Body of pancreas (tissue), 4 donors: ENCODE measurements at regions not wholly inside any gene's neighbourhood (a gene's known extent, or its start where the extent isn't known, plus 50 kb on each side); places are given as distances from the start of the nearest gene placed in this dataset.

ENCODE experiments used
- ATAC-seq: fragments of 150-250 bp; one replicate; pipeline ENCODE4 v1.9.1; 2016
- DNase-seq, 4 donors: peaks; one replicate each; pipeline ENCODE4 v3.0.0-alpha.2; 2019
- H3K27ac ChIP-seq, 4 donors: fragments of 200-600 bp; sonication (generic); 1 replicate in 3 of 4; 2 replicates in 1 of 4; pipeline versions ENCODE4 v1.5.1 to v1.6.1; 2016 to 2019; ENCODE audit warnings: mild to moderate bottlenecking in 1 of 4, mixed read lengths in 1 of 4, moderate library complexity in 1 of 4
- H3K27me3 ChIP-seq, 2 donors: fragments of 200-600 bp; sonication (generic); one replicate each; pipeline ENCODE4 v1.6.0; 2016; ENCODE audit warnings: mild to moderate bottlenecking in 1 of 2
- H3K36me3 ChIP-seq, 2 donors: fragments of 200-600 bp; sonication (generic); replicated peaks in 1 of 2; 2 replicates each; pipeline ENCODE4 v1.5.1; 2016; ENCODE audit warnings: low read depth in 2 of 2; ENCODE audit not compliant: insufficient read depth in 1 of 2
- H3K4me1 ChIP-seq: fragments of 200-600 bp; sonication (generic); one replicate; pipeline ENCODE4 v1.6.0; 2016
- H3K4me3 ChIP-seq, 2 donors: fragments of 200-600 bp; sonication (generic); 1 replicate in 1 of 2; 2 replicates in 1 of 2; pipeline ENCODE4 v1.5.1; 2016 to 2019
- H3K9me3 ChIP-seq, 3 donors: fragments of 200-600 bp; sonication (generic); 1 replicate in 2 of 3; 2 replicates in 1 of 3; pipeline ENCODE4 v1.5.1; 2016
- POLR2A ChIP-seq, 3 donors: fragments of 450-650 bp; IDR thresholded peaks; one replicate each; pipeline ENCODE4 v1.6.1; 2016; ENCODE audit warnings: antibody characterized with exemption in 3 of 3, mild to moderate bottlenecking in 2 of 3
- WGBS, 2 donors: methylation state at CpG; one replicate each; pipeline ENCODE4 v1.1.5; 2017; 5-methylcytosine and 5-hydroxymethylcytosine counted together
- intact Hi-C: fragments of 100-400 bp; cut with DNase I; formaldehyde crosslinking; loops from one replicate; pipeline ENCODE4 v1.15.1; 2023
- TF ChIP-seq, protein P1 (sequence below), 7 experiments: fragments of 450-650 bp in 4 of 7; fragments of 200-600 bp in 3 of 7; sonication (generic) in 3 of 7; IDR thresholded peaks; one replicate each; pipeline ENCODE4 v1.5.1; 2016 to 2019; ENCODE audit warnings: antibody characterized with exemption in 7 of 7

DNA sequence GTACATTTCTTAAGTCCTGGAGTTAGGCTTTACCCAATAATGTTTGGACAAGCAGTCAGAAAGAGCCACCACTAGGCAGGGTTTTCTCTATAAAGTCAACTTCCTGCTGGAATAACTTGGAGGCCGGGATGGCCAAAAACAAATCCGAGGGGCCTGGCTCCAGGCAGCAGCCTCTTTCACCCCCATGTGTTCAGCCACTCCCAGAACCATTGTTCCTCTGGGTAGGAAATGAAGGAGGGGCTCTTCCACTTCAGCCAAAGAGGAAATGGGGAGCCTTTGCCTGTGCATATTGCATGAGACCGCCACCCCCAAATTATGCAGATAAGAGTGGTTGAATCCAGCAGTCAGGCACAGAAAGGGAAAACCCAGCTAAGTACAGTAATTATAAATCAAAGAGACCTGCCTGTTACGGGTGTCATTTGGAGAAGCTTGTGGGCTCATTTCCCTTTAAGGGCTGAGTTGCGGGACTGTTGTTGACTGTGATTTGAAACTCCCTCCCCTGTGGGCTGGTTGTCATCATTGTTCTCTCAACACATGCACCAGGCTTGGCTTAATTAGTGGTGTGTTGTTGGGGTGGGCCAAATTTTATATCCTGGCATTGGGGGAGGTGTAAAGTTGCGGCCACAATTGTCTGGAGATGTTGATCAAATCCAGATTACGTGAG is 212.8 kb upstream of the SOX11 start:
- Histone ChIP-seq H3K9me3 (no peaks in the 10 kb centered on the region), H3K36me3 (no peaks in the 10 kb centered on the region), H3K27me3 (no peaks in the 10 kb centered on the region), H3K4me1 (no peaks in the 10 kb centered on the region), H3K27ac (no peak overlapping the region), H3K4me3 (no peak overlapping the region)
- TF ChIP-seq, protein P1, sequence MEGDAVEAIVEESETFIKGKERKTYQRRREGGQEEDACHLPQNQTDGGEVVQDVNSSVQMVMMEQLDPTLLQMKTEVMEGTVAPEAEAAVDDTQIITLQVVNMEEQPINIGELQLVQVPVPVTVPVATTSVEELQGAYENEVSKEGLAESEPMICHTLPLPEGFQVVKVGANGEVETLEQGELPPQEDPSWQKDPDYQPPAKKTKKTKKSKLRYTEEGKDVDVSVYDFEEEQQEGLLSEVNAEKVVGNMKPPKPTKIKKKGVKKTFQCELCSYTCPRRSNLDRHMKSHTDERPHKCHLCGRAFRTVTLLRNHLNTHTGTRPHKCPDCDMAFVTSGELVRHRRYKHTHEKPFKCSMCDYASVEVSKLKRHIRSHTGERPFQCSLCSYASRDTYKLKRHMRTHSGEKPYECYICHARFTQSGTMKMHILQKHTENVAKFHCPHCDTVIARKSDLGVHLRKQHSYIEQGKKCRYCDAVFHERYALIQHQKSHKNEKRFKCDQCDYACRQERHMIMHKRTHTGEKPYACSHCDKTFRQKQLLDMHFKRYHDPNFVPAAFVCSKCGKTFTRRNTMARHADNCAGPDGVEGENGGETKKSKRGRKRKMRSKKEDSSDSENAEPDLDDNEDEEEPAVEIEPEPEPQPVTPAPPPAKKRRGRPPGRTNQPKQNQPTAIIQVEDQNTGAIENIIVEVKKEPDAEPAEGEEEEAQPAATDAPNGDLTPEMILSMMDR (IDR thresholded peaks at IDR 0.05) = no peak
- TF ChIP-seq POLR2A (IDR thresholded peaks at IDR 0.05) = no peak
- DNase-seq = no peak
- WGBS, 2 donors = 38 to 55% methylated on average over 7 of the region's 7 CpGs
- no peak for ATAC-seq
- intact Hi-C loops = no loop called here

DNA sequence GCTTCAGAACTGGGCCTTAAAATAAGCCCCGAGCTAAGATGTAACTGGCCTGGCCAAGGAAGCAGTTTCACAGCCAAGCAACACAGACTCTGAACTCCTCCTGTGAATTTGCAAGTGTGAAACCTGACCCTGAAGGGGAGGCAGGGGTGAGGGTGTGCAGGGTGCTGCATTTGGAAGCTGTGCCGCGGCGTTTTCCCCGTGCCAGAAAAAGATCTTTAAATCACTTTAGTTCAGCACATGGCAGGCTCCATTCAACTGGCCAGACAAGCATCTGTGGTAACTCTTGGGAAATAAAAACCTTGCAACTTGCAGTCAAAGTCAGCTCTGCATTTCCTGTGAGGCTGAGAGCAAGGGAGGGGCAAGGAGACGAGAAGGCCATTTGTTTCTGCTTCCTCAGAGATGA is 209.3 kb upstream of the SOX11 start:
- H3K27me3 ChIP-seq = no peaks in the 10 kb centered on the region
- DNase-seq (no peak), ATAC-seq (no peak)
- no peaks in the 10 kb centered on the region for H3K9me3 ChIP-seq
- intact Hi-C loops = no loop called here
- H3K4me1 ChIP-seq = no peaks in the 10 kb centered on the region
- no peaks in the 10 kb centered on the region for H3K36me3 ChIP-seq
- no peak overlapping the region for H3K4me3 ChIP-seq
- WGBS, 2 donors = 3 to 19% methylated on average over 5 to 6 of the region's 6 CpGs
- TF ChIP-seq POLR2A (IDR thresholded peaks at IDR 0.05) = no peak
- TF ChIP-seq, protein P1 (IDR thresholded peaks at IDR 0.05) = no peak
- no peak overlapping the region for H3K27ac ChIP-seq

DNA sequence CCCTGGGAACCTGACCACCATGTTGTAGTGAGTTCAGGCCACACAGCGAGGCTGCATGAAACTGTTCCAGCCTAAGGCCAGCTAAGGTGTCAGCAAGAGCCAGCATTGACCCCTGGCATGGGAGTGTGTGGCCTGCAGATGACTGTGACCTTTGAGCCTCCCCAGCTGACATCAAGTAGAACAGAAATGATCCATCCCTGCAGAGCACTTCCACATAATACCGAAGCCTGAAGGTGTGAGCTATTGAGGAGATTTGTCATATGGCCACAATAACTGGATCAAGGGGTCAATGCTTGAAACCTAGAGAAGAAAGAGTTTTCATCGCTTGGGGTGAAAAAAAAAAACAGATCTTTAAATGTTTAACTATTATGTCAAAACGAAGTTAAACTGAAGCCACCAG is 207.3 kb upstream of the SOX11 start:
- intact Hi-C loops = no loop called here
- ATAC-seq (no peak), DNase-seq (no peak)
- no peak for TF ChIP-seq POLR2A (IDR thresholded peaks at IDR 0.05)
- TF ChIP-seq, protein P1 (IDR thresholded peaks at IDR 0.05) = no peak
- 67 to 76% methylated on average over 4 of the region's 4 CpGs for WGBS, 2 donors
- H3K27me3 ChIP-seq = no peaks in the 10 kb centered on the region
- no peaks in the 10 kb centered on the region for H3K4me1 ChIP-seq
- no peaks in the 10 kb centered on the region for H3K36me3 ChIP-seq
- H3K4me3 ChIP-seq = no peak overlapping the region
- H3K9me3 ChIP-seq = no peaks in the 10 kb centered on the region
- no peak overlapping the region for H3K27ac ChIP-seq

DNA sequence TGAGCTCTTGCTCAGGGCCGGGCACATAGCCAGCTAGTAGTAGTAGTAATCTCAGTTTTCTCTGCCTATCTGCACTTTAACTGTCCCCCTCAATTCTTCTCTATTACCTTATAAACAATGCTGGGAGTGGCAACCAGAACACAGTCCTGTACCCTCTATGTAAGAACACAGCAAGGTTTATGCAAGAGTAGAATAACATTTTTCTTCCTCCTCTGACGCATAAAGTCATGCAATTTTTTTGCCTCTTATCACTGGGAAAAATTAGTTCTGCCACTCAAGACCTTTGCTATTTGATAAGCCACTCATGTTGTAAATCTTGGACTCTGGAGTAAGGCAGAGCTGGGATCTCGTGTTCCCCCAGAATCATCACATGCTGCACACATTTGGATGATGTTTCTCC is 200.7 kb upstream of the SOX11 start:
- no peaks in the 10 kb centered on the region for H3K4me1 ChIP-seq
- no peaks in the 10 kb centered on the region for H3K9me3 ChIP-seq
- H3K4me3 ChIP-seq = no peak overlapping the region
- H3K36me3 ChIP-seq = no peaks in the 10 kb centered on the region
- H3K27me3 ChIP-seq = no peaks in the 10 kb centered on the region
- DNase-seq (no peak), ATAC-seq (no peak)
- TF ChIP-seq, protein P1 (IDR thresholded peaks at IDR 0.05) = no peak
- TF ChIP-seq POLR2A (IDR thresholded peaks at IDR 0.05) = no peak
- WGBS, 2 donors = 31 to 46% methylated on average over 3 of the region's 3 CpGs
- intact Hi-C loops = no loop called here
- H3K27ac ChIP-seq = no peak overlapping the region

DNA sequence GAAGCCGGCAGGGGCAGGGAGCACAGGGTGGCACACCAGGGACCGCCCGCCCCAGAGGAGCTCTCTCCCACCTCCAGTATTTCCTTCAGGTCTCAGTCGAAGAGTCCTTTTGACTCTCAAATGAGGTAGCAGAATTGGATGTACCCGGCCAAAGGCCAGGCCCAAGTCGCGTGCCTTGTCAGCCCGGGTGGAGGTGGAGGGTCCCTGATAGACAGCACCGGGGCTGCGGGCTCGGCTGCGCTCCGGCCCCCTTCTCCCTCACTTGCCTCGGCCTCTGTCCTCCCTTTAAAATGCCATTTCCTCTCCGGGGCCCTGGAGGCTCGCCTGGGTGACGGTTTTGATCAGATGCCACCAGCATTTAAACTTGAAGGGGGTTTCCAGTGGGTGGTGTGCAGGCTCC is 198.9 kb upstream of the SOX11 start:
- Histone ChIP-seq H3K9me3 (no peaks in the 10 kb centered on the region), H3K27me3 (no peaks in the 10 kb centered on the region), H3K4me3 (no peak overlapping the region), H3K4me1 (no peaks in the 10 kb centered on the region), H3K36me3 (no peaks in the 10 kb centered on the region), H3K27ac (no peak overlapping the region)
- 72 to 81% methylated on average over 5 to 17 of the region's 17 CpGs for WGBS, 2 donors
- TF ChIP-seq POLR2A (IDR thresholded peaks at IDR 0.05) = no peak
- TF ChIP-seq, protein P1 (IDR thresholded peaks at IDR 0.05) = no peak
- ATAC-seq = no peak
- DNase-seq = no peak
- intact Hi-C loops = no loop called here
